ENCODE measurements at regions not wholly inside any gene's neighbourhood (a gene's known extent, or its start where the extent isn't known, plus 50 kb on each side); places are given as distances from the start of the nearest gene placed in this dataset.

GRCh38 chr5:97383996-97384395 lies 200.9 kb upstream of the RIOK2 start:
- H2AFZ ChIP-seq (ENCODE audit: insufficient read depth, low read length, poor library complexity), result no peak overlapping the region
- no CpG with 5 or more reads among the region's 1 CpG for WGBS (ENCODE audit: extremely low coverage, insufficient coverage, insufficient read length)

GRCh38 chr5:97388794-97389193 lies 205.7 kb upstream of the RIOK2 start:
- Histone ChIP-seq H3K4me1 (ENCODE audit: control insufficient read depth in 1 of 2, insufficient read depth in 2 of 2, low read length in 2 of 2) (no peaks in the 10 kb centered on the region), H4K91ac (ENCODE audit: low read depth, low read length) (no peak overlapping the region), H2BK5ac (ENCODE audit: low read depth, low read length, poor library complexity) (no peak overlapping the region), H3K9ac (ENCODE audit: low read length) (no peak overlapping the region), H3K14ac (ENCODE audit: low read length) (no peak overlapping the region), H3K36me3 (ENCODE audit: control insufficient read depth in 1 of 2, insufficient read depth in 2 of 2, low read length in 2 of 2) (no peaks in the 10 kb centered on the region), H3K79me2 (ENCODE audit: control insufficient read depth, insufficient read depth, low read length, poor library complexity) (no peaks in the 10 kb centered on the region), H3K18ac (ENCODE audit: low read length) (no peak overlapping the region), H4K8ac (ENCODE audit: low read depth, low read length) (no peak overlapping the region), H2BK120ac (ENCODE audit: insufficient read depth, low read length, poor library complexity) (no peak overlapping the region), H3K23ac (ENCODE audit: low read length) (no peak overlapping the region), H2AFZ (ENCODE audit: insufficient read depth, low read length, poor library complexity) (no peak overlapping the region), H3K4me2 (ENCODE audit: low read length) (no peak overlapping the region), H2BK12ac (ENCODE audit: low read length) (no peak overlapping the region), H3K27ac (ENCODE audit: low read depth, low read length) (no peak overlapping the region), H4K12ac (ENCODE audit: low read depth, low read length) (no peak overlapping the region), H3K79me1 (ENCODE audit: low read length) (no peaks in the 10 kb centered on the region), H3K27me3 (ENCODE audit: insufficient read depth, low read length) (no peaks in the 10 kb centered on the region), H3K9me3 (ENCODE audit: insufficient read depth, low read depth, low read length) (no peaks in the 10 kb centered on the region), H3K4ac (ENCODE audit: low read depth, low read length) (no peak overlapping the region), H3K4me3 (ENCODE audit: low read depth, low read length) (no peak overlapping the region), H2AK5ac (ENCODE audit: low read length) (no peak overlapping the region)
- DNase-seq, result no peak
- 100% methylated on average over 1 of the region's 2 CpGs for WGBS (ENCODE audit: extremely low coverage, insufficient coverage, insufficient read length)

More at GRCh38 chr5:97383996-97384395, 200.9 kb upstream of the RIOK2 start:
- Histone ChIP-seq H4K91ac (ENCODE audit: low read depth, low read length) (no peak overlapping the region), H3K23ac (ENCODE audit: low read length) (no peak overlapping the region), H3K79me2 (ENCODE audit: control insufficient read depth, insufficient read depth, low read length, poor library complexity) (no peaks in the 10 kb centered on the region), H3K14ac (ENCODE audit: low read length) (no peak overlapping the region), H3K9ac (ENCODE audit: low read length) (no peak overlapping the region), H4K8ac (ENCODE audit: low read depth, low read length) (no peak overlapping the region), H3K4me1 (ENCODE audit: control insufficient read depth in 1 of 2, insufficient read depth in 2 of 2, low read length in 2 of 2) (no peaks in the 10 kb centered on the region), H4K12ac (ENCODE audit: low read depth, low read length) (no peak overlapping the region), H2BK5ac (ENCODE audit: low read depth, low read length, poor library complexity) (no peak overlapping the region), H3K4me2 (ENCODE audit: low read length) (no peak overlapping the region), H3K4ac (ENCODE audit: low read depth, low read length) (no peak overlapping the region), H2AK5ac (ENCODE audit: low read length) (no peak overlapping the region), H3K18ac (ENCODE audit: low read length) (no peak overlapping the region), H3K9me3 (ENCODE audit: insufficient read depth, low read depth, low read length) (no peaks in the 10 kb centered on the region), H3K36me3 (ENCODE audit: control insufficient read depth in 1 of 2, insufficient read depth in 2 of 2, low read length in 2 of 2) (no peaks in the 10 kb centered on the region), H3K79me1 (ENCODE audit: low read length) (no peaks in the 10 kb centered on the region), H3K27me3 (ENCODE audit: insufficient read depth, low read length) (no peaks in the 10 kb centered on the region), H3K27ac (ENCODE audit: low read depth, low read length) (no peak overlapping the region), H2BK12ac (ENCODE audit: low read length) (no peak overlapping the region), H2BK120ac (ENCODE audit: insufficient read depth, low read length, poor library complexity) (no peak overlapping the region), H3K4me3 (ENCODE audit: low read depth, low read length) (no peak overlapping the region)
- peak in 1 of 2 donors; percentile 11 for DNase-seq

GRCh38 chr5:97400537-97400936 lies 217.5 kb upstream of the RIOK2 start:
- H3K79me1 ChIP-seq (ENCODE audit: low read length), result no peaks in the 10 kb centered on the region
- no peak overlapping the region for H2BK120ac ChIP-seq (ENCODE audit: insufficient read depth, low read length, poor library complexity)
- no peak overlapping the region for H2BK12ac ChIP-seq (ENCODE audit: low read length)
- WGBS (ENCODE audit: extremely low coverage, insufficient coverage, insufficient read length), result no CpG with 5 or more reads among the region's 3 CpGs
- no peak overlapping the region for H2AFZ ChIP-seq (ENCODE audit: insufficient read depth, low read length, poor library complexity)
- no peak overlapping the region for H3K18ac ChIP-seq (ENCODE audit: low read length)
- no peak overlapping the region for H3K4me3 ChIP-seq (ENCODE audit: low read depth, low read length)
- no peak overlapping the region for H3K27ac ChIP-seq (ENCODE audit: low read depth, low read length)
- no peak overlapping the region for H3K14ac ChIP-seq (ENCODE audit: low read length)
- H3K9me3 ChIP-seq (ENCODE audit: insufficient read depth, low read depth, low read length), result no peaks in the 10 kb centered on the region
- H3K36me3 ChIP-seq (ENCODE audit: control insufficient read depth in 1 of 2, insufficient read depth in 2 of 2, low read length in 2 of 2), result no peaks in the 10 kb centered on the region
- no peaks in the 10 kb centered on the region for H3K4me1 ChIP-seq (ENCODE audit: control insufficient read depth in 1 of 2, insufficient read depth in 2 of 2, low read length in 2 of 2)
- H2AK5ac ChIP-seq (ENCODE audit: low read length), result no peak overlapping the region
- H4K91ac ChIP-seq (ENCODE audit: low read depth, low read length), result no peak overlapping the region
- no peak overlapping the region for H3K4ac ChIP-seq (ENCODE audit: low read depth, low read length)
- H4K12ac ChIP-seq (ENCODE audit: low read depth, low read length), result no peak overlapping the region
- no peaks in the 10 kb centered on the region for H3K79me2 ChIP-seq (ENCODE audit: control insufficient read depth, insufficient read depth, low read length, poor library complexity)
- no peak overlapping the region for H3K4me2 ChIP-seq (ENCODE audit: low read length)
- H4K8ac ChIP-seq (ENCODE audit: low read depth, low read length), result no peak overlapping the region
- H2BK5ac ChIP-seq (ENCODE audit: low read depth, low read length, poor library complexity), result no peak overlapping the region
- no peaks in the 10 kb centered on the region for H3K27me3 ChIP-seq (ENCODE audit: insufficient read depth, low read length)
- no peak overlapping the region for H3K9ac ChIP-seq (ENCODE audit: low read length)
- H3K23ac ChIP-seq (ENCODE audit: low read length), result no peak overlapping the region
- DNase-seq, result no peak

- Histone ChIP-seq H3K9ac (ENCODE audit: low read length) (no peak overlapping the region), H3K79me2 (ENCODE audit: control insufficient read depth, insufficient read depth, low read length, poor library complexity) (no peaks in the 10 kb centered on the region), H3K27ac (ENCODE audit: low read depth, low read length) (no peak overlapping the region), H2BK5ac (ENCODE audit: low read depth, low read length, poor library complexity) (no peak overlapping the region), H2AFZ (ENCODE audit: insufficient read depth, low read length, poor library complexity) (no peak overlapping the region), H3K4me1 (ENCODE audit: control insufficient read depth in 1 of 2, insufficient read depth in 2 of 2, low read length in 2 of 2) (no peaks in the 10 kb centered on the region), H2BK120ac (ENCODE audit: insufficient read depth, low read length, poor library complexity) (no peak overlapping the region), H3K36me3 (ENCODE audit: control insufficient read depth in 1 of 2, insufficient read depth in 2 of 2, low read length in 2 of 2) (no peaks in the 10 kb centered on the region), H3K79me1 (ENCODE audit: low read length) (no peaks in the 10 kb centered on the region), H2BK12ac (ENCODE audit: low read length) (no peak overlapping the region), H3K4me3 (ENCODE audit: low read depth, low read length) (no peak overlapping the region), H4K12ac (ENCODE audit: low read depth, low read length) (no peak overlapping the region), H3K14ac (ENCODE audit: low read length) (no peak overlapping the region), H3K9me3 (ENCODE audit: insufficient read depth, low read depth, low read length) (peaks cover 3% of the 10 kb centered on the region), H4K91ac (ENCODE audit: low read depth, low read length) (no peak overlapping the region), H3K4me2 (ENCODE audit: low read length) (no peak overlapping the region), H3K4ac (ENCODE audit: low read depth, low read length) (no peak overlapping the region), H3K18ac (ENCODE audit: low read length) (no peak overlapping the region), H3K23ac (ENCODE audit: low read length) (no peak overlapping the region), H2AK5ac (ENCODE audit: low read length) (no peak overlapping the region), H4K8ac (ENCODE audit: low read depth, low read length) (no peak overlapping the region), H3K27me3 (ENCODE audit: insufficient read depth, low read length) (no peaks in the 10 kb centered on the region)
- no peak for DNase-seq
- no CpG with 5 or more reads among the region's 9 CpGs for WGBS (ENCODE audit: extremely low coverage, insufficient coverage, insufficient read length)
These were observed 222.9 kb upstream of the RIOK2 start for GRCh38 chr5:97405941-97406340.
